SJCRH30 (cell line): ENCODE measurements at regions not wholly inside any gene's neighbourhood (a gene's known extent, or its start where the extent isn't known, plus 50 kb on each side); places are given as distances from the start of the nearest gene placed in this dataset.

Experiments used
- DNase-seq, 2 experiments: peaks; one replicate each; pipeline ENCODE4 v3.0.0-alpha.2; 2015 to 2020
- H3K27ac ChIP-seq: fragments of 250-450 bp; sonication (Bioruptor Pico); 2 replicates; pipeline ENCODE4 v1.5.1; 2020; ENCODE audit warnings: mild to moderate bottlenecking, moderate library complexity
- H3K27me3 ChIP-seq: fragments of 250-450 bp; sonication (Bioruptor Pico); 2 replicates; pipeline ENCODE4 v1.5.1; 2020; ENCODE audit warnings: mild to moderate bottlenecking, moderate library complexity
- H3K36me3 ChIP-seq: fragments of 250-450 bp; sonication (Bioruptor Pico); 2 replicates; pipeline ENCODE4 v1.5.1; 2020; ENCODE audit warnings: mild to moderate bottlenecking, moderate library complexity
- H3K4me1 ChIP-seq: fragments of 250-450 bp; sonication (Bioruptor Pico); 2 replicates; pipeline ENCODE4 v1.5.1; 2020; ENCODE audit warnings: mild to moderate bottlenecking, moderate library complexity
- H3K4me3 ChIP-seq: fragments of 250-450 bp; sonication (Bioruptor Pico); 2 replicates; pipeline ENCODE4 v1.5.1; 2020; ENCODE audit warnings: mild to moderate bottlenecking, moderate library complexity
- H3K9me3 ChIP-seq: fragments of 250-450 bp; sonication (Bioruptor Pico); replicated peaks from 2 replicates; pipeline ENCODE4 v1.5.1; 2020; ENCODE audit warnings: mild to moderate bottlenecking, moderate library complexity

DNA sequence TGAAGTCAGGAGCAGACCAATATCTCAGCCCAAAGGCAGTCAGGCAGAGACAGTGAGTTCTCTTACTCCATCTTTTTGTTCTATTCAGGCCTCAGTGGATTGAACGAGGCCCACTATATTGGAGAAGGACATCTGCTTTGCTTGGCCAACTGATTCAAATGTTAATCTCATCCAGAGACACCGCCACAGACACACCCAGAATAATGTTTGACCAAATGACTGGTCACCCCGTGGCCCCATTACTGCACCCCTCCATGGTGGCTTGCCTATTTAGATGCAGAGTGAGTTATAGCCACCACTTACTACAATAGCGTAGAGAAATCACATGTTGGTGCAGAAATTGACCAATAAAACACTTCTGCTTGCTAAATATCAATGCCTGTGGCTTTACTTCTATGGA lies 88.1 kb downstream of the HRH4 start:
- Histone ChIP-seq H3K27me3 (no peaks in the 10 kb centered on the region), H3K4me3 (no peak overlapping the region), H3K27ac (no peak overlapping the region), H3K36me3 (no peaks in the 10 kb centered on the region), H3K4me1 (peaks cover 3% of the 10 kb centered on the region; the same call in 1 of the 2 replicates), H3K9me3 (no peaks in the 10 kb centered on the region)
- DNase-seq, result no peak

- Histone ChIP-seq H3K27me3 (no peaks in the 10 kb centered on the region), H3K4me3 (no peak overlapping the region), H3K27ac (no peak overlapping the region), H3K36me3 (no peaks in the 10 kb centered on the region), H3K4me1 (no peaks in the 10 kb centered on the region), H3K9me3 (no peaks in the 10 kb centered on the region)
- no peak for DNase-seq
These were observed 91.8 kb downstream of the HRH4 start for GRCh38 chr18:24552218-24552617.

GRCh38 chr18:24553571-24554285 lies 93.3 kb downstream of the HRH4 start:
- DNase-seq, result no peak
- H3K27ac ChIP-seq, result no peak overlapping the region
- H3K4me1 ChIP-seq, result no peaks in the 10 kb centered on the region
- H3K9me3 ChIP-seq, result no peaks in the 10 kb centered on the region
- no peaks in the 10 kb centered on the region for H3K36me3 ChIP-seq
- no peak overlapping the region for H3K4me3 ChIP-seq
- H3K27me3 ChIP-seq, result no peaks in the 10 kb centered on the region

DNA sequence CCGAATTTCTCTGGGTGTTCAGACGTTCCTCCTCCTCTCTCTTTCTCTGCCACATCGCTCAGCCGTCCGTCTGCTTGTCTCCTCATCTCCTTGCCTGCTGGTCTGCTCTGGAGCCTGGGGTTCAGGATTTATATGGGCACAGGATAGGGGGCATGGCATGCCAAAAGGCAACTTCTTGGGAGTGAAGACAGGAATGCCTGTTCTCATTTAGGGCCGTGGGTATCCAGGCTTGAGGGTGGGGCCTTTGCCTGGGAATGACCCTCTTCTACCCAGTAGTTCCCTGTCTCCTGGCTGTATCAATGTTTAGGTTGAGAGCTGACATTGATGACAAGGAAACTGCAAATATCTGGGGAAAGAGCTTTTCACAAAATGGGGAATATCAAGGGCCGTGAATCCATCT lies 98.0 kb downstream of the HRH4 start:
- Histone ChIP-seq H3K36me3 (no peaks in the 10 kb centered on the region), H3K27ac (no peak overlapping the region), H3K4me3 (no peak overlapping the region)

DNA sequence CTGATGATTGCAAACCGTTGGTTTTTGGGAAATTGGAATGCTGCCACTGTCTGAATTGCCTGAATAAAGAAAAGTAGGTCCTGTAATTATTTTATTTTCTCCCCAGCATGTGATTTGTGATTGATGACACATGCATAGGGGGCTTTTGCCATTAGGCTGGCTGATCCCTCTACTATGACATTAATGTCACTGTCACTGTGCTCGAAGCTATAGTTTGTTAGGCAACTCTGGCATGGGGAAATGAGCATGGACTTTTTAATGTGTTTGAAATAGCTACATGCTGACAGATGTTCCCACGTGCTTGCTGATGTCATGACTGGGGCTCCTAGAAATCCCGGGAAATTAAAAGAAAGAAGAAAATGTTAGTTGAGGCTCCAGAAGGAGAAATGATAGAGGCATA lies 99.1 kb downstream of the HRH4 start:
- H3K27ac ChIP-seq, result no peak overlapping the region
- no peaks in the 10 kb centered on the region for H3K27me3 ChIP-seq
- no peak overlapping the region for H3K4me3 ChIP-seq
- no peak for DNase-seq
- H3K4me1 ChIP-seq, result no peaks in the 10 kb centered on the region
- H3K36me3 ChIP-seq, result no peaks in the 10 kb centered on the region
- H3K9me3 ChIP-seq, result no peaks in the 10 kb centered on the region

More for the DNA sequence above, 98.0 kb downstream of the HRH4 start:
- Histone ChIP-seq H3K27me3 (no peaks in the 10 kb centered on the region), H3K9me3 (no peaks in the 10 kb centered on the region), H3K4me1 (no peaks in the 10 kb centered on the region)
- no peak for DNase-seq

- Histone ChIP-seq H3K9me3 (no peaks in the 10 kb centered on the region), H3K27me3 (no peaks in the 10 kb centered on the region), H3K36me3 (no peaks in the 10 kb centered on the region), H3K4me1 (no peaks in the 10 kb centered on the region), H3K27ac (no peak overlapping the region), H3K4me3 (no peak overlapping the region)
- no peak for DNase-seq
These were observed 100.1 kb downstream of the HRH4 start for GRCh38 chr18:24560511-24560981.

GRCh38 chr18:24561369-24561965 lies 101.0 kb downstream of the HRH4 start:
- no peaks in the 10 kb centered on the region for H3K9me3 ChIP-seq
- H3K4me3 ChIP-seq, result no peak overlapping the region
- no peaks in the 10 kb centered on the region for H3K27me3 ChIP-seq
- H3K27ac ChIP-seq, result no peak overlapping the region
- no peaks in the 10 kb centered on the region for H3K4me1 ChIP-seq
- no peak for DNase-seq
- H3K36me3 ChIP-seq, result no peaks in the 10 kb centered on the region

- no peak for DNase-seq
- Histone ChIP-seq H3K36me3 (no peaks in the 10 kb centered on the region), H3K27me3 (no peaks in the 10 kb centered on the region), H3K4me1 (no peaks in the 10 kb centered on the region), H3K27ac (no peak overlapping the region), H3K9me3 (no peaks in the 10 kb centered on the region), H3K4me3 (no peak overlapping the region)
These were observed 106.8 kb downstream of the HRH4 start for GRCh38 chr18:24567199-24567598.

DNA sequence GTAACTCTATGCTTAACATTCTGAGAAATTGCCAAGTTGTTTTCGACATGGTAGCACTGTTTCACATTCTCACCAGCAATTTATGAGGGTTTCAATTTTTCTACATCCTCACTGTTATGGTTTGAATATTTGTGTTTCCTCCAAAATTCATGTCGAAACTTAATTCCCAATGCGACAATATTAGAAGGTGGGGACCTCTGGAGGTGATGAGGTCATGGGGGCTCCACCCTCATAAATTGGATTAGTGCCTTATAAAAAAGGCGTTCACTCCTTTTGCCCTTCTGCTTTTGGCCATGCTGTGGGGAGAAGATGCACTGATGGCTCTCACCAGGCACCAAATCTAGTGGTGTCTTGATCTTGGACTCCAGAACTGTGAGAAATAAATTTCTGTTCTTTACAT lies 110.3 kb downstream of the HRH4 start:
- DNase-seq, result no peak
- Histone ChIP-seq H3K27me3 (no peaks in the 10 kb centered on the region), H3K4me3 (no peak overlapping the region), H3K9me3 (no peaks in the 10 kb centered on the region), H3K4me1 (no peaks in the 10 kb centered on the region), H3K36me3 (no peaks in the 10 kb centered on the region), H3K27ac (no peak overlapping the region)

DNA sequence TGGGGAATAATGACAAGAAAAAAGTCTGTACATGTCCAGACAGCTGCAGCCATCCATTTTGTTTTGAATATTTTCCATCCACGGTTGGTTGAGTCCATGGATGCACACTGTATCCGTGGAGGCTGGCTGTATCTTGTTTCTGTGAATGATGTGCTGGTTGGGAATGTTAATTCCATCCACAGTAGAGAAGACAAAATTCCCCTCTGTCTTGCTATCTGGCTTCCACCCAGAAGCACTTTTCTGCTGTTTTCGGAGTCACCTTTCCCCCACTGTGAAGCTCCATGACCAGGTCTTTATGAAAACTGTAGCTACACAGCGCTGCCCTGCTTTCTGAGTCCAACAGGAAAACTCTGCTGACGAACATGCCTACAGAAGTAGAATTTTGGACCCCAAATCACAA lies 122.3 kb downstream of the HRH4 start:
- Histone ChIP-seq H3K9me3 (no peaks in the 10 kb centered on the region), H3K36me3 (no peaks in the 10 kb centered on the region), H3K27me3 (no peaks in the 10 kb centered on the region), H3K27ac (peak overlapping the region; percentile 33; the same call in 1 of the 2 replicates), H3K4me3 (no peak overlapping the region), H3K4me1 (peaks cover 29% of the 10 kb centered on the region)
- peak; percentile 21 to 51 for DNase-seq

DNA sequence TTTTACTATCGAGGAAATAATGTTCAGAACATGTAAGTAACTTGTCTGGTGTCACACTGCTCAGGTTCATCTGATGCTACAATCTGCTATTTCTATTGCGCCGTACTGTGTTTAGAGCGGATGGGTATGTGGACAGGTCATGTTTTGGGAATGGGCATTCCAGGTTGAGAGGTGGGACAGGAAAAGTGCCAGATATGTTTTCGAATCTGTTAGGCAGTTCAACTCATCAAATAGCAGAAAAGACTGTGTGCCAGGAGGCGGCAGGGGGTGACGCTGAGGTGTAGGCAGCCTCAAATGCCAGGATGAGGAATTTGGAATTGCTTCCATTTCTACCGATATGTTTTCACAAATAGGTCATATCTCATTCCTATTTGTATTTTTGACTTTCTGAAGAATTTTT lies 123.8 kb downstream of the HRH4 start:
- Histone ChIP-seq H3K27ac (no peak overlapping the region), H3K9me3 (no peaks in the 10 kb centered on the region), H3K4me3 (no peak overlapping the region), H3K27me3 (no peaks in the 10 kb centered on the region), H3K4me1 (peaks cover 34% of the 10 kb centered on the region), H3K36me3 (no peaks in the 10 kb centered on the region)
- DNase-seq, result no peak

DNA sequence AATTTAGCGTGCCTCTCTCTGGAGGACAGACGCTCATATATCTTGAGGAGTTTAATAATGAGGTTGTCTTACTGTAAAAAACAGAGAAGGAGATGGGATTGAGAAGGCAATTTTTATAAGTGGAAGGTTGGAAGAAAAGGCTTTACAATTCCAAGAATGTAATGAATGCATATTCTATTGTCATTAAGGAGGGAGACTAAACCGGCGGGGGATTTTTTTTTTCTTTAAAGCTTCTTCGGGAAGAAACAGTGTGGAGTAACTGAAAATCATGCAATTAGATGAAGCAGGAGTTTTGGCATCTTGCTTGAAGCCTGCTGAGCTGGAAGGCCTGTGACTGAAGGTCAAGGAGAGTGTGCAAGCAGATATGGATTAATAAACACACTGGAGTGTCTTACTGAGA lies 124.4 kb downstream of the HRH4 start:
- H3K9me3 ChIP-seq, result no peaks in the 10 kb centered on the region
- no peaks in the 10 kb centered on the region for H3K27me3 ChIP-seq
- no peak for DNase-seq
- H3K4me3 ChIP-seq, result no peak overlapping the region
- H3K36me3 ChIP-seq, result no peaks in the 10 kb centered on the region
- H3K4me1 ChIP-seq, result peaks cover 34% of the 10 kb centered on the region
- no peak overlapping the region for H3K27ac ChIP-seq

DNA sequence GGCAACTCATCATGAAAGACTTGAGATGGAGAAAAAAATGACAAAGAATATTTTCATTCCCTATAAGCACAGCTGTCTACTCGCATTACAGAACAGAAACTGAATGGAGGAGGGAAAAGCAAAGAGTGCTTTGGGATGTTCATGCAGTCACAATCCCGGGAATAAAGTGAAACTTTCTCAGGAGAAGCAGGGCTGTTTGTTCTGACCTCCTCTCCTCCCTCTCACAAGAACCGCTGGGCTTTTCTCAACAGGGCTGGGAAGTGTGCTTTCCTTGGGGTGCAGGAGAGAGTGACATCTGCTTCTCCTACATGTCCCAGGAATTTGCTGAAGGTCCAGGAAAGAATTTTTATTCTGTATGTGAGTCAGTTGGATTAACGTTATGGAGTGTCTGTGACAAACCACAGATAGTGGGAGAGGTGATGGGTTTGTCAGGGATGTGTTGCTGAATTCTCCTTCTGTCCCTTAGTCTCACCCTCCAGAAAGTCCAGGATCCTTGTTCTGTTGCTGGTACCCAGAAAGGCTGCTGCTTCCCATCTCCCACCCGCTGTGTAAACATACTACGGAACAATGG lies 125.6 kb downstream of the HRH4 start:
- Histone ChIP-seq H3K9me3 (no peaks in the 10 kb centered on the region), H3K27me3 (no peaks in the 10 kb centered on the region), H3K27ac (peak overlapping the region; percentile 90), H3K4me1 (peaks cover 42% of the 10 kb centered on the region), H3K36me3 (no peaks in the 10 kb centered on the region), H3K4me3 (no peak overlapping the region)
- DNase-seq, result peak in 1 of 2 experiments; percentile 47

DNA sequence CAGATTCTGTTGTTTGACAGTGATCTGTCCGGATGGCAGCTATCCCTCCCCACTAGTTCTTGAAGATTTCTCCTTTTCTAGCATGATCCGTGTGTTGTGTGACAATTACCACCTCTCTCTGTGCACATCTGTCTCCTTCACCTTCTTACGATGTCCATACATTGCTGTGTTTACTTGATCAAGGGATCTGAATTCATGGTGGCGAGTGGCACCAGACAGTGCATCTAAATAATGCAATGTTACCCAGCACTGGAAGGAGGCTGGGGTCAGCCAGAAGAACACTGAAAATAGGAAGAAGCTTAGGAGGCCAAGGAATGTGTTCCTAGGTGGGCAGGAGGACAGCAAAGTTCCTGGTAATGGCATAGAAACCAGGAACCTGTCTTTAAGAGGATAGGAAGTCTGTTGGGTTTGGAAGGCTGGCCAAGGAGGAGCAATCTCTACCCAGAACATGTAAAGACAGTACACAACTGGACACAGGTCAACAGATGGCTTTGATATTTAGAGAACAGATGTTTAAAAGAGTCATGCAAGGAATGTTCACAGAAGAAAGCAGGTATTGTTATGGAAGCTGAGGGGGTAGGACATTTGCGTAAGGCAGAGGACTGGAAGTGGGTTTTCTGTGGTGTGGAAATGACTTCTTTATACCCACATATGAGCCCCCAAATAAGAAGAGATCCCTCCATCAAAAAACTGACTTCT lies 126.4 kb downstream of the HRH4 start:
- peak; percentile 37 to 81 for DNase-seq
- Histone ChIP-seq H3K4me3 (no peak overlapping the region), H3K4me1 (peaks cover 43% of the 10 kb centered on the region), H3K36me3 (no peaks in the 10 kb centered on the region), H3K27me3 (no peaks in the 10 kb centered on the region), H3K27ac (peak overlapping the region; percentile 90), H3K9me3 (no peaks in the 10 kb centered on the region)

DNA sequence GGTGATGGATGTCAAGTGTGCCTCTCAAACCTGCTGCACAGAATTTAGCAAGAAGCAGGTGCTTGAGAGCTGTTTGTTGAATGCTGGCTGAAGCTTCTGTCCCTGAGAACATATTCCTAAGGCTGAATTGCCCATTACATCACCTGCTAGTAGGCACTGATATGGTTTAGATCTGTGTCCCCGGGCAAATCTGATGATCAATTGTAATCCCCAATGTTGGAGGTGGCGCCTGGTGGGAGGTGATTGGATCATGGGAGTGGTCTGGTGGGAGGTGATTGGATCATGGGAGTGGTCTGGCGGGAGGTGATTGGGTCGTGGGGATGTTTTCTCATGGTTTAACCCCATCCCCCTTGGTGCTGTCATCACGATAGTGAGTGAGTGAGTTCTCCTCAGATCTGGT lies 128.0 kb downstream of the HRH4 start:
- peak overlapping the region; percentile 90; the same call in 1 of the 2 replicates for H3K27ac ChIP-seq
- H3K9me3 ChIP-seq, result no peaks in the 10 kb centered on the region
- H3K4me1 ChIP-seq, result peaks cover 40% of the 10 kb centered on the region
- no peak for DNase-seq
- no peak overlapping the region for H3K4me3 ChIP-seq
- no peaks in the 10 kb centered on the region for H3K27me3 ChIP-seq
- no peaks in the 10 kb centered on the region for H3K36me3 ChIP-seq
